Hepatic stellate cell (primary cell): ENCODE measurements at regions not wholly inside any gene's neighbourhood (a gene's known extent, or its start where the extent isn't known, plus 50 kb on each side); places are given as distances from the start of the nearest gene placed in this dataset.

ENCODE experiments used
- DNase-seq: peaks from one replicate; pipeline ENCODE4 v3.0.0; 2011; ENCODE audit warnings: low spot score

GRCh38 chr12:132439333-132439904 is 50.5 kb upstream of the FBRSL1 start:
- DNase-seq = no peak

GRCh38 chr12:132438726-132439125 is 51.2 kb upstream of the FBRSL1 start:
- DNase-seq = no peak

GRCh38 chr12:132437943-132438700 is 51.8 kb upstream of the FBRSL1 start:
- DNase-seq = no peak

GRCh38 chr12:132437252-132437932 is 52.6 kb upstream of the FBRSL1 start:
- DNase-seq = no peak

- DNase-seq = no peak
These were observed 53.1 kb upstream of the FBRSL1 start for GRCh38 chr12:132436791-132437251.

DNA sequence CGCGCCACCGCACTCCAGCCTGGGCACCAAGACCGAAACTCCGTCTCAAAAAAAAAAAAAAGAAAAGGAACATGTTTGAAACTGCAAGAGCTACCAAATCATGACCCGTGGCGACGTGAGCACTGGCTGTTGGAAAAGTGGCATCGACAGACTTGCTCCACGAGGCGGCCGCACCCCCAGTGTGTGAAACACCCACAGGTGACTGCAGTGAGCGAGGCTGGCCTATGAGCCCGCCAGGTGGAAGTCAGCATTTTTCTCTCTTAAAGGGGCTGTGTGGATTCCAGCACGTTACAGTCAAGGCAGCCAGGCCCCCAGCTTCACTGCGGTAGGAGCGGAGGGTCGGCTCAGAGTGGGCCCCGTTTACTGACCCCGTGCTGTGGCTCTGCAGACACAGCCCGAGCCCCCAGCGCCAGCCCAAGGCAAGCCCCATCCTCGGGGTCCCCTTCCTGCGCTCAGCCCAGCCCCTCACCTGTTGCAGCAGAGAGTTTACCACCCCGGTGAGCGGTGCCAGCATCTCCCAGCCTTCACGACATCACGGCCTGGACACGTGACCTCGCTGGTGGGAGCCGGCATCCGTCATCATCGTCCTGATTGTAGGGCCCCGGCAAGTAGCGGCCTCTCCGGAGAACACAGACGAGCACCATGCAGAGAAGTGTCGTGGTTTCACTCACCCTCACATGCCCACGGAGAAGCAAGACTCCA is 54.3 kb upstream of the FBRSL1 start:
- no peak for DNase-seq

GRCh38 chr12:132433641-132434395 is 56.1 kb upstream of the FBRSL1 start:
- no peak for DNase-seq

GRCh38 chr12:132432721-132433577 is 57.0 kb upstream of the FBRSL1 start:
- DNase-seq = no peak

- DNase-seq = no peak
These were observed 57.7 kb upstream of the FBRSL1 start for GRCh38 chr12:132432126-132432705.

- no peak for DNase-seq
These were observed 58.8 kb upstream of the FBRSL1 start for GRCh38 chr12:132430838-132431774.

DNA sequence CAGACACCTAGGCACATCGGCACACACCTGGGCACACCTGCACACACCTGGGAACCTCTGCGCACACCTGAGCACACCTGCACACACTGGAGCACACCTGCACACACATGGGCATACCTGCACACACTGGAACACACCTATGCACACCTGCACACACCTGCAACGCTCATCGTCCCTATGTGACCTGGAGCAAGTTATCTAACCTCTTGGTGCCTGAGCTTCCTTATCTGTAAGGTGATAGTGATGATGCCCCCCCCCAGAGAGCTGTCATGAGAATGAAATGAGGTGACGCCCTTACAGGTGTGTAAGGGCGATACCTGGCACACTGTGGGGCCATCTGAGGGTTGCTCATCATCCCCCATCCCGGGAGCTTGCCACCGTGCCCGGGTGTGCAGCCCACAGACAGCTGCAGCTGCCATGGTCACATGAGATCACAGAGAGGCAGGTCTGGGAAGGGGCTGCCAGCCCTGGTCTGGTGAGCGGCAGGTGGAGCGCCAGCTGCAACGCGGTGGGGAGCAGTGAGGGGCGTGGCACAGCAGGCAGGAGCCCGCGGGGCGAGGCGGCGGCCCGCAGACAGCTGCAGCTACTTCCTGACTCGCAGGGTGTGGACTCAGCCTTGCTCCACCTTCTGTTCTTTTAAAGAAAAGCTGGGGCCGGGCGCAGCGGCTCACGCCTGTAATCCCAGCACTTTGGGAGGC is 59.9 kb upstream of the FBRSL1 start:
- no peak for DNase-seq

DNA sequence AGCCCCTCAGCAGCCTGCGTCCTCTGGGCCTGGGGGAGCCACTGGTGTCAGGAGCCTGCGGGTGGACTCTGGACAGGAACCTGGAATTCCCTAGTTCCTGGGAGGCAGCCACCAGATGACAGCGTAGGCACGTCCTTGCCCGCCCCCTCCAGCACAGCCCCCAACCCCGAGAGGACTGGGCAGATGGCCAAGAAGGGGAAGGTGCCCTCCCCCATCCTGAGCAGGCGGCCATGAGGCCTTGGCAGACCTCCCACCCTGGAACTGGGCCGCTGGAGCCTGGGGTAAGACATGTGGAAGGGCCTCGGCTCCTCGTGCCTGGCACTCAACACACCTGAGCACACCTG is 60.4 kb upstream of the FBRSL1 start:
- DNase-seq = no peak

DNA sequence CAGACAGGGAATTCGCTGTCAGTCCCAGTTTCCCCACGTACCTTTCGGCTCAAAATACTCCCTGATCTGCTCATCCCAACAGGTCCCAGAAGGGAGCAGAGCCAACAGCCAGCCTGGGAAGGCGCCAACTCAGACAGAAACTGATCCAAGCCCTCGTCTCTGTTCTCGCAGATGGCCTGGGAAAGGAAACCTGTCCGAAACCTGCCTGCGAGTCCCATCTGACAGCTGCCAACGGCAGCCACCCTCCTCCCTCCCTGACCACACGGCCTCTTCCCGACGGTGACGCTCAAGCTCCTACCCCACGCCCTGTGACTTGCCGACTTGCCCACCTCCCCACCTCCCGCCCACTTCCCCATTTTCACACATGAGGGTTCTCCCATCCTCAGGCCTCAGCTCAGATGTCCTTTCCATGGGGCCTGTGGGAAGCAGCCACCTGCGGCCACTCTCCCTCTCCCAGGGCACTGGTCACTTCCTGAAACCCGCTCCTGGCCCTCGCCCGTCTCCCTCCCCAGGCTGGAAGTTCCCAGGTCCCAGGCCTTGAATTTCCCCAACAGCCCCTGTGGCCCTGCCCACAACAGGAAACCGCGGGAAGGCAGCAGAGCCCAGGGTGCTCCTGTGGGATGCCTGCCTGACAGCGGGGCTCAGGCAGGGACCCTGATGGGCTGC is 60.9 kb upstream of the FBRSL1 start:
- no peak for DNase-seq

DNA sequence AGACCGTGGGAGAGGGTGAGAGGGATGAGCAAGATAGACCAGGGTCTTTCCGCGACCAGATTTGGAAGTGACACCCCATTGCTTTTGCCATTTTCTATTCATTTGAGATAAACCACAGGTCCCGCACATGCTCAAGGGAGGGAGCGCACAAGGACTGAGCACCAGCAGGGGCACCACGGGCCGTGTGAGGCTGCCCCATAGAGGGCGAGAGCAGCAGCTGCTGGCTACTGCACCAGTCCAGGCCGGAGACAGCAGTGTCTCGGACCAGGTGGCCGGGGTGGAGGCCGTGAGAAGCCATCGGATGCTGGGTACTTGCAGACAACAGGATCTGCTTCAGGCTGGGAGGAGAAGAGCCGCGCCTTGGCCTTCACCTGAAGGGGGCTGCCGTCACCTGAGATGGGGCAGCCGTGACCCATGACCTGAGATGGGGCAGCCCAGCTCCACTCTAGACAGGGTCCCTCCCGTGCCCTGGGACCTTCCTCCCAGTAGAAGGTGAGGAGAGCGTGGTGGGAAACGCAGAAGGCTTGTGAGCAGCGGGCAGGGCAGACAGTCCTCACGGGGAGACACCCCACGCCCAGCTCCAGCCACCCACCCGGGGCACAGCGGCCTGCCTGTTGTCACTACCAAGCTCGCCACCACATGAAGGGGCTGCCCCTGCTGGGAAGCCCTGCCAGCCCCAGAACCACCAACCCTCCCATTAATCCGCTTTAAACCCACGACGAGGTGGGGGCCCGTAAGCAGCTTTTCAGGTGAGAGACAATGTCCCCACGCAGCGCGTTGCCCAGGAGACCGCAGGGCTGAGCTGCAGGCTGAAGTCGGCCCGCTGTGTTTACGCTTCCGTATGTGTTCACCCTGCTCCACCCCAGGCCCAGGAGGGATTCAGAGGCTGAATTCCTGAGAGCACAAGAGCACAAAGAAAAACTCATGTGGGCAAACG is 61.7 kb upstream of the FBRSL1 start:
- no peak for DNase-seq

DNA sequence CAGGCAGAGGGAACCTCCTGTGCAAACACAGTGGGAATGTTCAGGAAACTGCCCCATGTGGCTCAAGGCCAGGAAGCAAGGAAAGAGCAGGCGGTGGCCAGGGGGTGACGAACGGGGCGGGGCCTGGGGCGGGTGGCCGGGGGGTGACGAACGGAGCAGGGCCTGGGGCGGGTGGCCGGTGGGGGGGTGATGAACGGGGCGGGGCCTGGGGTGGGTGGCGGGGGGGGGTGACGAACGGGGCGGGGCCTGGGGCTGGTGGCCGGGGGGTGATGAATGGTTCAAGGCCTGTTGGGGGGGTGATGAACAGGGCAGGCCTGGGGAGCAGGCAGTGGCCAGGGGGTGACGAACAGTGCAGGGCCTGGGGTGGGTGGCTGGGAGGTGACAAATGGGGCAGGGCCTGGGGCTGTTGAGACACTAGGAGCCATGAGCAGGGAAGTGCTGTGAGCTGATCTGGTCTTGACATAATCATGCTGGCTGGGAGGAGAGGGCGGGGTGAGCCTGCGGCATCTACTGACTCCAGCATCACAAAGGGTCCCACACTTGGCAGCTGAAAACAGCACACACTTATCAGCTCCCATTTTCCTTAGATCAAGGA is 62.7 kb upstream of the FBRSL1 start:
- no peak for DNase-seq

GRCh38 chr12:132426349-132427173 is 63.4 kb upstream of the FBRSL1 start:
- no peak for DNase-seq
